Bronchial epithelial cell (primary cell): ENCODE measurements at regions not wholly inside any gene's neighbourhood (a gene's known extent, or its start where the extent isn't known, plus 50 kb on each side); places are given as distances from the start of the nearest gene placed in this dataset.

Source experiments
- DNase-seq: peaks from one replicate; pipeline ENCODE4 v3.0.0-alpha.2; 2010; ENCODE audit warnings: low read depth
- FAIRE-seq: peaks from 2 replicates; lab custom pipeline; 2011; peaks lifted over from hg19 to GRCh38; lab: Jason Lieb, UNC
- H3K27me3 ChIP-seq: 2 replicates; pipeline ENCODE4 v1.5.1; 2011; ENCODE audit warnings: low read length; ENCODE audit not compliant: control insufficient read depth, insufficient read depth
- H3K36me3 ChIP-seq: 2 replicates; pipeline ENCODE4 v1.5.1; 2011; ENCODE audit warnings: low read length; ENCODE audit not compliant: control insufficient read depth, insufficient read depth
- H3K4me3 ChIP-seq: 2 replicates; pipeline ENCODE4 v1.5.1; 2011; ENCODE audit warnings: mild to moderate bottlenecking, low read depth, low read length, control low read depth
- CTCF ChIP-seq: IDR thresholded peaks from 2 replicates; pipeline ENCODE4 v1.5.1; 2011; ENCODE audit warnings: mild to moderate bottlenecking, moderate library complexity, low read length, control low read depth, inconsistent platforms; ENCODE audit not compliant: insufficient read depth, severe bottlenecking

- H3K36me3 ChIP-seq = no peaks in the 10 kb centered on the region
- no peaks in the 10 kb centered on the region for H3K27me3 ChIP-seq
- no peak for FAIRE-seq
- no peak overlapping the region for H3K4me3 ChIP-seq
- no peak for DNase-seq
- no peak for TF ChIP-seq CTCF
Measured at GRCh38 chr17:33932996-33933395, 322.1 kb upstream of the CCL2 start.

GRCh38 chr17:33933576-33933975 lies 321.5 kb upstream of the CCL2 start:
- FAIRE-seq = no peak
- H3K27me3 ChIP-seq = no peaks in the 10 kb centered on the region

GRCh38 chr17:33934696-33935095 lies 320.4 kb upstream of the CCL2 start:
- FAIRE-seq = no peak
- no peak for DNase-seq
- H3K36me3 ChIP-seq = no peaks in the 10 kb centered on the region

More at GRCh38 chr17:33933576-33933975, 321.5 kb upstream of the CCL2 start:
- no peaks in the 10 kb centered on the region for H3K36me3 ChIP-seq
- H3K4me3 ChIP-seq = no peak overlapping the region
- DNase-seq = no peak
- TF ChIP-seq CTCF = no peak

GRCh38 chr17:33935822-33936221 lies 319.3 kb upstream of the CCL2 start:
- Histone ChIP-seq H3K4me3 (no peak overlapping the region), H3K36me3 (no peaks in the 10 kb centered on the region), H3K27me3 (no peaks in the 10 kb centered on the region)
- no peak for DNase-seq
- TF ChIP-seq CTCF = no peak
- no peak for FAIRE-seq

More at GRCh38 chr17:33934696-33935095, 320.4 kb upstream of the CCL2 start:
- Histone ChIP-seq H3K27me3 (no peaks in the 10 kb centered on the region), H3K4me3 (no peak overlapping the region)
- no peak for TF ChIP-seq CTCF

- H3K36me3 ChIP-seq = no peaks in the 10 kb centered on the region
- no peak for FAIRE-seq
Measured at GRCh38 chr17:33936764-33937163, 318.3 kb upstream of the CCL2 start.

More at GRCh38 chr17:33936764-33937163, 318.3 kb upstream of the CCL2 start:
- DNase-seq = no peak
- Histone ChIP-seq H3K27me3 (no peaks in the 10 kb centered on the region), H3K4me3 (no peak overlapping the region)
- no peak for TF ChIP-seq CTCF
